Ammon's horn (tissue), 1 donor: ENCODE measurements at regions not wholly inside any gene's neighbourhood (a gene's known extent, or its start where the extent isn't known, plus 50 kb on each side); places are given as distances from the start of the nearest gene placed in this dataset.

ENCODE experiments used
- DNase-seq: peaks from one replicate; pipeline ENCODE4 v3.0.0-alpha.2; 2016; ENCODE audit warnings: low spot score

- no peak for DNase-seq
These were observed 97.7 kb upstream of the VSTM2B start for GRCh38 chr19:29428071-29428470.

- DNase-seq: no peak
These were observed 96.8 kb upstream of the VSTM2B start for GRCh38 chr19:29429021-29429420.

GRCh38 chr19:29429581-29429980 lies 96.2 kb upstream of the VSTM2B start:
- DNase-seq: no peak

- no peak for DNase-seq
These were observed 94.5 kb upstream of the VSTM2B start for GRCh38 chr19:29431332-29431731.

- DNase-seq: no peak
These were observed 93.1 kb upstream of the VSTM2B start for GRCh38 chr19:29432677-29433076.

- no peak for DNase-seq
These were observed 89.1 kb upstream of the VSTM2B start for GRCh38 chr19:29436591-29437103.

GRCh38 chr19:29439021-29439420 lies 86.8 kb upstream of the VSTM2B start:
- DNase-seq: no peak

- no peak for DNase-seq
These were observed 85.9 kb upstream of the VSTM2B start for GRCh38 chr19:29439688-29440550.

GRCh38 chr19:29442094-29442493 lies 83.7 kb upstream of the VSTM2B start:
- no peak for DNase-seq

GRCh38 chr19:29442910-29443309 lies 82.9 kb upstream of the VSTM2B start:
- DNase-seq: no peak

- DNase-seq: no peak
These were observed 80.5 kb upstream of the VSTM2B start for GRCh38 chr19:29445246-29445645.

GRCh38 chr19:29446361-29446760 lies 79.4 kb upstream of the VSTM2B start:
- DNase-seq: no peak

- no peak for DNase-seq
These were observed 77.7 kb upstream of the VSTM2B start for GRCh38 chr19:29448046-29448445.

- no peak for DNase-seq
These were observed 76.4 kb upstream of the VSTM2B start for GRCh38 chr19:29449371-29449770.

GRCh38 chr19:29450306-29450705 lies 75.5 kb upstream of the VSTM2B start:
- DNase-seq: no peak

- no peak for DNase-seq
These were observed 75.0 kb upstream of the VSTM2B start for GRCh38 chr19:29450812-29451211.

GRCh38 chr19:29454109-29454508 lies 71.7 kb upstream of the VSTM2B start:
- DNase-seq: no peak

- no peak for DNase-seq
These were observed 68.4 kb upstream of the VSTM2B start for GRCh38 chr19:29457413-29457812.

GRCh38 chr19:29467824-29468401 lies 57.9 kb upstream of the VSTM2B start:
- peak; percentile 71 for DNase-seq

GRCh38 chr19:29475469-29475868 lies 50.3 kb upstream of the VSTM2B start:
- DNase-seq: no peak
